HG02885 (cell line): ENCODE measurements at regions not wholly inside any gene's neighbourhood (a gene's known extent, or its start where the extent isn't known, plus 50 kb on each side); places are given as distances from the start of the nearest gene placed in this dataset.
"Not testable (repeated sequence)": the region's sequence is repeated elsewhere in the genome, so short reads cannot be mapped to it uniquely, and the experiment has no call there.

Experiments
- ATAC-seq: cut with Tn5 transposase; IDR thresholded peaks from one replicate; pipeline ENCODE4 v1.9.1; 2021; ENCODE audit warnings: mild to moderate bottlenecking; ENCODE audit not compliant: unreplicated experiment, poor library complexity

DNA sequence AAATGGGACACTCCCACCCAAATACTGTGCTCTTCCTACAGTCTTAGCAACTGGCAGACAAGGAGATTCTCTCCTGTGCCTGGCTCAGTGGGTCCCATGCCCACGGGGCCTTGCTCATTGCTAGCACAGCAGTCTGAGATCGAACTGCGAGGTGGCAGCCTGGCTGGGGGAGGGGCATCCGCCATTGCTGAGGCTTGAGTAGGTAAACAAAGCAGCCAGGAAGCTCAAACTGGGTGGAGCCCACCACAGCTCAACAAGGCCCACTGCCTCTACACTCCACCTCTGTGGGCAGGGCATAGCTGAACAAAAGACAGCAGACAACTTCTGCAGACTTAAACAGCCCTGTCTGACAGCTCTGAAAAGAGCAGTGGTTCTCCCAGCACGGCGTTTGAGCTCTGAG, 174.8 kb downstream of the COL12A1 start:
- not testable (repeated sequence) for ATAC-seq

DNA sequence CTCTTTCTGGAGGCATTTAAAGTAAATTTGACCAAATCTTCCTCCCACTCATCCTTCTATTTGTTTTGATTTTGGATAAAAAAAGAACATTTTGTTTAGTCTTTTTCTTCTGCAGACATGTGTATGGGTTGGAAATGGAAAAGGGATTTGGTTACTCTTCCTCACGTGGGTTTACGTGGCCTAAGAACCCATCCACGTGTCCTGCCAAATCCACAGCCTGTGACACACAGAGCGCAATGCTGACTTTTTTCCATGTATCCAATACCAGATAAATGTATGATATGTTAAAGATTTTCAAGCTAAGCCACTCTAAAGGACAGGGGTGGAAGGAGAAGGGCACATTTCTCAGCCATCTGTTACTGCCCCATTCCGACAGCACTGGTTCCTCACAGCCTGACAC, 176.5 kb downstream of the COL12A1 start:
- no peak for ATAC-seq

DNA sequence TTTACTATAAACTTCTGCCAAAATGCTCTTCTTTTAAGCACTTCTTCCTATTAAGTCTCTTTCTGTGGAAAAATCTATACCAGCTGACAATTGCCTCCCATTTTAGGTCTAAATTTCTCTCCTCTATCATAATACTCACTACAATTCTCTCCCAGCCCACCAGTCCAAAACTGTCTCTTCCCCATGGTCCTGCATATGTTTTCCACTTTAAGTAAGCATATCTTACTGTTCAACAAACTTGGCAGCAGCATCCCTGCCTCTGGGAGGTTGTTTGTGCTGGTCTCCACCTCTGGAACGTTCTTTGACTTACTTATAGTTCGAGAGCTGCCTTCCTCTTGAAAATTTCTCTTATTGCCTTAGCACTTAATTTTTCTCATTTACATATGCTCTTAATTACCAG, 180.5 kb downstream of the COL12A1 start:
- no peak for ATAC-seq

DNA sequence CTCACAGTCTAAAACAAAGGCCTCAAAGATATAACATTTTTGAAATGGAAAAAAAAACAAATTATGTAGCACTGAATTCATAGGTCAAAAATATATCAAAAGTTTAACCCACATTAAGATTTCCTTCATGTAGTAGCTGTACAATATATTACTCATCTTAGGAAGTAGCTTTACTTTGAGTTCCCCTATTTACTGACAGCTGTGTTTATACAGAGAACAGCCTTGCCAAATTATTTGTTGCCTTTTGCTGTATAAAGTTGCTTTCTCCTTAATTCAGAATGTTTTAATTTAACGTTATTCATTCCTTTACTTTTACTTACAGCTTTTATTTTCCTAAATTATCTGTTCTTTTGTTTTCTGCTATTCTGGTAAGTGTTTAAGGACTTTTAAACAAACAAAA, 181.0 kb downstream of the COL12A1 start:
- no peak for ATAC-seq

DNA sequence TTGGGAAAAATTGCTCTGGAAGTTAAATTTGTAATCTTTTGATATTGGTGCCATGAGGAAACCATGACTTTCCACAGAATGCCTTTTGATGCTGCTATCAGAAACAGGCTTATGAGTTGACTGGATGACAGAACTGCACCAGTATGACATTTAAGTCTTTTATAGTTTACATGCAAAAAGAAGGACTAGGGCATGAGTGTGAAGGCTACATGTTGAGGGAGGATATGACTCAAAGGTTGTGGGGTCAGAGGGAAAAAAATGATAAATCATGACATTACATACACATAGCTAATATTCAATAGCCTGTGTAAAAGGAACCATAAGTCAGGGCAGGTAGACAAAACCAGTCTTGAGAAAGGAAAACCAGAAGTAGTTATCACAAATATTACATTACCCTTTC, 182.2 kb downstream of the COL12A1 start:
- ATAC-seq: no peak

DNA sequence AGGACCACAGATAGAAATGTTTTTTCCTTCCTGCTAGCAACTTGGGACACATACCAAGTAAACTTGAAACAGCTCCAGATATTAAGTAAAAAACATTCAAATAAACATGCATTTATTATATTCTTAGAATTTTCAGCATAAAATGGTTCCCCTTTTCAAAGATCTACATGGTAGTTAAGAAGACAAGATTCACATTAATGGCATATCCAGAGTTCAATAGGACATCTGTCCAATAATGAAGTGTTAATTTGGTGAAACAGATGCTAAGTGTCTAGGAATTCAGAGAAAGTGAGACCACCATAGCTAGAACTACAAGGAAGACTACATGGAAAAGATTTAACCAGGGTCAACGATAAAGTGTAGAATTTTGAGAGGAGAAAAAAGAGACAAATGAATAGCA, 184.9 kb downstream of the COL12A1 start:
- ATAC-seq: no peak

DNA sequence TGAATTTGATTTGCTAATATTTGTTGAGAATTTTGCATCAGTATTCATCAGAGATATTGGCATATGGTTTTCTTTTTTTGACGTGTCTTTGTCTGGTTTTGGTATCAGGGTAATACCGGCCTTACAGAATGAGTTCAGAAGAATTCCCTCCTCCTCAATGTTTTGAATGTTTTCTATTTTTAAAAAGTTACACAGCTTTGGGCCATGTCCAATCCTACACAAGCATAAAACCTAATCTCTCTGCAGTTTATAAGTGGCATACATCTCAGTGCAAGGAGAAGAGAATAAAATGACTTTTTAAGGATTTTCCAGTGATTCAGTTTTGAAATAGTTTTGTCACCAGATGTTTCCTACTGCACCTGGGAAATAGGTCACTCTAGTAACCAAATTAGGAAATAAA, 185.5 kb downstream of the COL12A1 start:
- ATAC-seq: no peak

DNA sequence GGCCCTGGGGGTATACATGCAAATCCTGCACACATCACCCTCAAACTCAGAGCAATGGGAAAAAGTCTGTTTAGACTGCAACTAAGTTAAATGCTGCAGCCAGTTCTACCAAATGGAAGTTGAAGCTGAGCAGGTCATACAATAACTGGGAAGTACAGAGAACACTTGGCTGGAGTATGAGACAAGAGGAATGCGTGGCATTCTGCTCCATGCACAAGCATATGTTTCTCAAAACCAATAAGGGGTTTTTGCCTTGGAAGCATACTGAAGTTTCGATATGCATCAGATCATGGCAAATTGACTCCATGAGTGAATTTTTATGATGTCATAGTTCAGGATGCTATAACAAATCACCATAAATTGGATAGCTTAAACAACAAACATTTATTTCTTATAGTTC, 193.8 kb downstream of the COL12A1 start:
- ATAC-seq: no peak

DNA sequence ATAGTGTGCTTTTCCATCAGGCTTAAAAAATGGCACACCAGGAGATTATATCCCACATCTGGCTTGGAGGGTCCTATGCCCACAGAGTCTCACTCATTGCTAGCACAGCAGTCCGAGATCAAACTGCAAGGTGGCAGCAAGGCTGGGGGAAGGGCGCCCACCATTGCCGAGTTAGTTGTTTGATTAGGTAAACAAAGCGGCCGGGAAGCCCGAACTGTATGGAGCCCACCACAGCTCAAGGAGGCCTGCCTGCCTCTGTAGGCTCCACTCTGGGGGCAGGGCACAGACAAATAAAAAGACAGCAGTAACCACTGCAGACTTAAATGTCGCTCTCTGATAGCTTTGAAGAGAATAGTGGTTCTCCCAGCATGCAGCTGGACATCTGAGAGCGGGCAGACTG, 201.9 kb downstream of the COL12A1 start:
- ATAC-seq: not testable (repeated sequence)

DNA sequence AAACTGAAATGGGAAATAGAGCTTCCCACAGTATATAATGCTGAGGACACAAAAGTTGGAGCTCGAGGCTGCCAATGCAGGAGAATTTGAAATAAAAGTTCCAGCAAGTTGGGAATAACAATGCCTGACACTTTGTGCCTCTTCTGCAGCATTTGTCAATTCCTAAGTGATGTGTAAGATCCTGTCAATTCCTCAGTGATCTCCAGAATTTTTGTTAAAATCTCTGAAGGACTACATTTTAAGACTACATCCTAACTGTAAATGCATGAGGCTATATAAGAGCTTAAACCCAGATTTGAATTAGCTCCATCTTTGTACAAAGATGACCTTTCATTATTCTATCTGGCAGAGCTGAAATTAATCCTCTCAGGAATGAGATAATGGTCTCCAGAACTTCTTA, 208.2 kb downstream of the COL12A1 start:
- ATAC-seq: no peak

DNA sequence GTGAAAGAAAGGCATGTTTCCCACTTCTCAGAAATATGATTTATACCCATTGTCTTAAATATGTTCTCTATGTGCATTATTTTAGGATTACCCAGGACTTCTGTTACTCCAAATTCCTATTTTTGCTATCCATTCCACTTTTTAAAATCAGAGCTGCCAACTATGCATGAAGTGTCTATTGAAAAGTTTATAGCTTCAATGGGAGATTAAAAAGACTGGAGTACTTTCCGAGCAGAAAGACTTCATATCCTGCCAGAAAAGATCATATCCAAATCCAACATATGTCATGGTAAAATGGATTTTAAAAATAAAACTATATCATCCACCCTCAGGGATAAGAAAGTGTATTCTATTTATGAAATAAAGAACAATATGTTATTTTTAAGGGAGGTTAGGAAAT, 212.7 kb downstream of the COL12A1 start:
- ATAC-seq: no peak

DNA sequence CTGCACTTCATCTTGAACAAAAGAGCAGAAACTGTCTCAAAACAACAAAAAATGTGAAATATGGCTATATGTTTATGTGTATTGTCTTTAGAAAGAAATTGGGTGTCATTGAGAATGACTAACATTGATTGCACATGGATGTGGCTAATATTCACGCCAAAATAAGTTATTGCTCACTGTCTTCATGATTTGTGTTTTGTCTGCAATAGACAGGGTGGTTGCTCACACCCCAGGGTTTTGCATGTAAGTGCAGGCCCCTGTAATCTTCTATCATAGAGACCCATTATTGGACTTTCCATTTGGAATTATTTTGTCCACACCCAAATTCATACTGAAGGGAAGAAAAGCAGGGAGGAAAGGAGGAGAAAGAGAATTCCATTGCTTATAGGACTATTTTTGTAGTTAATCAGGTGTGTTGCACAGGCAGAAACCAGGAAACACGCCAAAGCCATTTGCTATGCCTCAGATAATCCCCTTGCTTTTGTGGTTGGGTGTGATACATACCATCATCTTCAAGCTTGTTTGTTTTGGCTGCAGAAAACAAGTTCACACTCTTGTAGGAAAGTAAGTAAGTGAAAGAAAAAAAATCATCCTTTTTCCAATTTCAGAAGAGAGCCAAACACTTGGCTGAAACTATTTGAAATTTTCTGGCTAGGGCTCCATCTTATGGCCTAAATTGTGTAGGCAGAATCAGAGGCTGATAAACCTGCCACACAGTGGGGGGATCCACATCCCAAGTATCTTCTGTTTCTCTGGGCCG, 214.1 kb downstream of the COL12A1 start:
- ATAC-seq: no peak

DNA sequence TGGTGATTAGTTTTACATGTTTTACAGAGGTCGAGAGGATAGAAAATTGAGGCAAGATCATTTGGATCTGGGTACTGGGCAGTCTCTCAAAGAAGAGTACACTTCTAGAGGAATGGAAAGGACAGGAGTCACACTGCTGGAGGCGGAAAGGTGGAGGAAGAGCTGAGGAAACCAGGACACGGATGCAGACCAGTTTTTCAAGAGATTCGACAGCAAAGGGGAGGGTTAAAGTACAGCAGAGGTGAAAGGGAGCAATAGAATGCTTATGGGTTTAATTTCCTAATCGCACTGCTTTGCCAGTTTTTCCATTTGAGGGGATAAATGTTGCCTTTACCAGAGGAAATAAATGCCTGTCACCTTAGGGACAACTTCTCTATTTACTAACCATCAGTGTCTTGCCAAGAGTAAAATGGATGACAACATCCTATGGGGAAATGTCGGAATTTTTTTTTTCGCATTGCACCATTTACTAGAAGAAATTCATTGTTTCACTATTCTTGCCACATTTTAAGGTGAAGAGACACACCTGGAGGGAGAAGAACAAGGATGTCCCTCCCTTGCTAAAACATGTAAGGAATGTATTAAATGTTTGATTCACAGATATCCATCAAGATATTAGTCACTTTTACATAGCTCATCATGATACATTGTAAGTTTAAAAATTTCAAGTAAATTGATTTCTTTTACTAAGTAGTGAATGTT, 226.6 kb downstream of the COL12A1 start:
- no peak for ATAC-seq

DNA sequence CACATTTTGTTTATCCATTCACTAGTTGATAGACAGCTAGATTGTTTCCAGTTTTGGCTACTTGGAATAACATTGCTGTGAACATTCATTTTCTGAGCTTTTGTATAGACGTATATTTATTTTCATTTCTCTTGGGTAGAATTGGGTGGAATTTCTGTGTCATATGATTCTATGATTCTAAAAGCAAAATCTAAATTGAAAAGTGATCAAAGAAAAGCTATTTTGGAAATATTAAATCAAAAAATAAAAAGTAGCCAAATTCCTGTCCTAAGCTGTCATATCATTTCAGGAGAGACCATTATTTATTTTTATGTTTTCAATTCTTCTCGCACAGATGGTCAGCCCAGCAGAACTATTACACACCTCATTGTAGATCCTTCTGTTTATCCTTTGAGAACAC, 229.2 kb downstream of the COL12A1 start:
- ATAC-seq: no peak

DNA sequence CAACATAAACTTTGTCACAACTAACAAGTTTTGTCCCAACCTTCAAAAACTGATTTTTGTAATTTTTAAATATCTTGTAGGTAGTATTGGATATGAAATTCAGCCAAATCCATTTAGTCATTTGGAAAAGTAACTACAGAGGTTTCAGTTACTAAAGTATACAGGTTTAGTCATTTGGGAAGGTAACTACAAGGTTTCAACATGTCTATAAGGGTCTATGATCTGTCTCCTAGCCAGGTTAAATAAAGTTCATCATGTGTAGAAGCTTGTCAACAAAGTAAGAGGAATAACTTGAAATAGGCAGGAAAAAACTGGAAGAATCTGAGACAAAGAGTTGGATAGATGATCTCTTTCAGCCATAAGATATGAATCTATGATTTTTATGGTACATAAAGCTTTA, 229.8 kb downstream of the COL12A1 start:
- no peak for ATAC-seq

DNA sequence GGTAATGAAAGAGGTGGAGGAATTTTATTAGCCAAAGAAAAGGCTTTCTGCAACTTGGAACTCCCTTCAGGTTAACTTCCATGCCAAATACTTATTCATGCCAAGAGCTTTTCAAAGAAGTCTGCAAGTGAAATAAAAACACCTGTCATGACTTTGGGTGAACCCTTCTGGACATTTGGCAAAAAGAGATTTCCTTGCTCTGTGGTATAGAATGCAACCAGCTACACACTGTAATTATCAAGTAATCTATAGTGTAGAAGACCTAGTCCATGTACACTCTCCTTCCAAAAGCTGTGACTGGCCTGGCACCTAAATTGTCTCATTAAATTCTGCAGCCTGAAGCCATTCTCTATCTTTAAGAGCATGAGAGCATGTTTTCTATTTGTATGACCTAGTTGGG, 232.3 kb downstream of the COL12A1 start:
- no peak for ATAC-seq

DNA sequence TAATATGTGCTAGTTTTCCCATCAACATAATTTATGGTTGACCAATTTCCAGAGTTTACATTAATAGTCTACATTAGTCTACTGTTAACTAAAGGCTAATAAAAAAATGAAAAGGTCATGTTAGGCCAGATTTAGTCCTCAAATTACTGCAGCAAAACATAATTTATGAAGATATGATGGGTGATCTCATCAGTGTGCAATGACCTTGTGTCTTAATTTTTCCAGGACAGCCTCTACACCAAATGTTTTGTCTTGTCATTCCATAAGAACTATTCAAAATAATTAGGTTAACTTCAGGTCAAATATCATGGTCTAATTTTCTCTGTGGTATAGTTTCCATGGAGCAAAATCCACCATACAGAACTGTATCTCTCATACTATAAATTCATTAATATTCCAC, 234.2 kb downstream of the COL12A1 start:
- no peak for ATAC-seq

DNA sequence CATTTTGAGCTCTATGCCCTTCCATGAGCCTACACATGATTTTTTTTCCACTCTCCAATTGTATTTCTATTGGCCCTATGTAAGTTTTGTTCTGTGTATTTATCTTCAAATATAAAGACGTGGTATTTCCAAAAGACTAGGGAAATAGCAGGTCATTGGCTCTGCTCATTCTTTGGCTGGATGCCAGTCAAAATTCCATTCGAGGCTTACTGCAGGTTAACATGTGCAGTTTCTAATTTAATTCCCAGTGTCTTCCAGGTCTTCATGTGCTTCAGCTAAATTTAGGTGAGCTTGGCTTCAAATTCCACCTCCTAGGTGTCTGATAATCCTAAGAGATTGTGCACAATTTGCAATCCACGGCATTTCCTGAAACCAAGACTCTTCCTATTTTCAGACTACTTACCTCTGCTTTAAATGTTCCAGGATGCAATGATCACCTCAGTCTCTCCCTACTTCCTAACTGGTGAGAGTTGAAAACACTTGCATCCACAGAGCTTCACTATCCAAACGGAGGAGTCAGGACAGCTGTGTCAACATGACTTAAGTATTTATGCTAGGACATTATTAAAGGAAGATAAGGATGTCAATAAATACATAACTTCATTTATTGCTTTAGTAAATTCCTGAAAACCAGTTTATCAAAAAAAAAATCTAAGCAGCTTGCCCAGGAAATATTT, 236.1 kb downstream of the COL12A1 start:
- ATAC-seq: no peak

DNA sequence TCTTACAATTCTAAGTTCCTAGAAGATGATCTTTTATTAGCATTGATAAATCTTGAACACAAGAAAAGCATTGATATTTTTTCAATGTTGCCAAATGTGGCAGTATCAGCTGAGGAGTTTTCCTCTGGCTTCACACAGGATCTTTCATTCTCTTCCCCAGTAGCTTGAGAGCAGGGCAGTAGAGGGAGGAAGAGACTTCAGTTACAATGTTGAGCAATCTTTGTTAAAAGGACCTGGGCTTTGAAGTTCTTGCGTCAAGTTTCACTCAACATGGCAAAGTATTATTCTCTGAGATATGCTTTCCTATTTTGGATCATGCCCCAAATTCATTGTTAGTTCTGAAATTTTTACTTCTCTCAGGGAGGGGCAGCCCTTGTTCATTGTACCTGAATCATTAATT, 238.0 kb downstream of the COL12A1 start:
- no peak for ATAC-seq

DNA sequence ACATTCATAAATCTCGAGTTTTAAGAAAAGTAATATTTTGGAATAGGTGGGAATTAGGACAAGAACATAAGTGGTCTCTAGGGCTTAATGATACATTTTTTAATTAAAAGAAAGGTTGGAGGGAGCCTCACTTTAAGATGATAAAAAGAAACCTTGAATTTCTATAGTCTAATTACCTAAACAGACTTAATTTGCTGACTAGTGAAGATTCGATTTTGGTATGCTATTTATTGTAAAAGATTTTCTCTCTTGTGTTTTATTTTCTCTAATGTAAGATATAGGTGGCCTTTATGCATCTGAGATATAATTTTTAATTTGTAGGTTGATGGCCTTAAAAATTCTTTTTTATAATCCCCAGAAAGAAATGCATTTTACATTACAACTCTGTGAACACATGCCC, 239.1 kb downstream of the COL12A1 start:
- no peak for ATAC-seq

DNA sequence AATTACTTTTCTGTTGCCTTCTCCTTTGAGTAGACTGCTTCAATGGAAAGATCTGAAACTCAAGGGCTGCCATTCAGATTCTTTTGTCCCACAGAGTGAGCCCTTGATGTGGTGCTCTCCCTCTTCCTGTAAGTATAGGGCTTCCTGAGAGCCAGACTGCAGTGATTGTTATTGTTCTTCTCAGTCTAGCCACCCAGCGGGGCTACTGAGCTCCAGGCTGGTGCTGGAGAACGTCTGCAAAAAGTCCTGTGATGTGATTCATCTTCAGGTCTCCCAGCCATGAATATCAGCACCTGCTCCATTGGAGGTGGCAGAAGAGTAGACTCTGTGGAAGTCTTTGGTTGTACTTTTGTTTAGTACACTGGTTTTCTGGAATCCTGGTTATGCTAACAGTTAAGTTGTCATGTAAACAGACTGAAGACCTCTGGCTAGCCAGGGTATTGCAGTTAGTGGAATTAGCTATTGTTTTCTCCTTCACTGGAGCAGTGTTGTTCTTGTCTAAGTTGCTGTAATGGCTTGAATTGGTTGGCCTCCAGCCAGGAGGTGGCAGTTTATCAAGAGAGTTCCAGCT, 240.9 kb downstream of the COL12A1 start:
- no peak for ATAC-seq
